ENCODE measurements at regions not wholly inside any gene's neighbourhood (a gene's known extent, or its start where the extent isn't known, plus 50 kb on each side); places are given as distances from the start of the nearest gene placed in this dataset.

GRCh38 chr9:126111556-126111955 lies 215.1 kb upstream of the MVB12B start:
- ATAC-seq (no peak), DNase-seq (ENCODE audit: low spot score in 2 of 2) (no peak)
- Mint-ChIP-seq H3K9me3 (no peaks in the 10 kb centered on the region), H3K27ac (no peak overlapping the region), H3K36me3 (no peaks in the 10 kb centered on the region)

- DNase-seq (ENCODE audit: low spot score in 2 of 2) = no peak
- H3K9me3 Mint-ChIP-seq = no peaks in the 10 kb centered on the region
- H3K27ac Mint-ChIP-seq = no peak overlapping the region
- no peaks in the 10 kb centered on the region for H3K36me3 Mint-ChIP-seq
- ATAC-seq = no peak
These were observed 214.4 kb upstream of the MVB12B start for GRCh38 chr9:126112135-126112720.

- no peak for DNase-seq (ENCODE audit: low spot score in 2 of 2)
- ATAC-seq = no peak
- Mint-ChIP-seq H3K27ac (no peak overlapping the region), H3K36me3 (no peaks in the 10 kb centered on the region), H3K9me3 (no peaks in the 10 kb centered on the region)
These were observed 213.5 kb upstream of the MVB12B start for GRCh38 chr9:126113176-126113575.

GRCh38 chr9:126113756-126114408 lies 212.7 kb upstream of the MVB12B start:
- Mint-ChIP-seq H3K9me3 (no peaks in the 10 kb centered on the region), H3K27ac (no peak overlapping the region), H3K36me3 (no peaks in the 10 kb centered on the region)
- ATAC-seq (no peak), DNase-seq (ENCODE audit: low spot score in 2 of 2) (no peak)

GRCh38 chr9:126114409-126114760 lies 212.2 kb upstream of the MVB12B start:
- ATAC-seq (no peak), DNase-seq (ENCODE audit: low spot score in 2 of 2) (no peak)
- Mint-ChIP-seq H3K9me3 (no peaks in the 10 kb centered on the region), H3K27ac (no peak overlapping the region), H3K36me3 (no peaks in the 10 kb centered on the region)

GRCh38 chr9:126114850-126115460 lies 211.7 kb upstream of the MVB12B start:
- Mint-ChIP-seq H3K27ac (no peak overlapping the region), H3K36me3 (no peaks in the 10 kb centered on the region), H3K9me3 (no peaks in the 10 kb centered on the region)
- ATAC-seq (no peak), DNase-seq (ENCODE audit: low spot score in 2 of 2) (no peak)

GRCh38 chr9:126116351-126117157 lies 210.1 kb upstream of the MVB12B start:
- ATAC-seq = no peak
- Mint-ChIP-seq H3K36me3 (no peaks in the 10 kb centered on the region), H3K9me3 (no peaks in the 10 kb centered on the region), H3K27ac (no peak overlapping the region)
- no peak for DNase-seq (ENCODE audit: low spot score in 2 of 2)

- ATAC-seq = no peak
- Mint-ChIP-seq H3K9me3 (no peaks in the 10 kb centered on the region), H3K36me3 (no peaks in the 10 kb centered on the region), H3K27ac (no peak overlapping the region)
- no peak for DNase-seq (ENCODE audit: low spot score in 2 of 2)
These were observed 209.5 kb upstream of the MVB12B start for GRCh38 chr9:126117158-126117425.

GRCh38 chr9:126117631-126118030 lies 209.0 kb upstream of the MVB12B start:
- Mint-ChIP-seq H3K36me3 (no peaks in the 10 kb centered on the region), H3K9me3 (no peaks in the 10 kb centered on the region), H3K27ac (no peak overlapping the region)
- DNase-seq (ENCODE audit: low spot score in 2 of 2) (no peak), ATAC-seq (no peak)

- Mint-ChIP-seq H3K9me3 (no peaks in the 10 kb centered on the region), H3K36me3 (no peaks in the 10 kb centered on the region), H3K27ac (no peak overlapping the region)
- DNase-seq (ENCODE audit: low spot score in 2 of 2) (no peak), ATAC-seq (no peak)
These were observed 206.9 kb upstream of the MVB12B start for GRCh38 chr9:126119731-126120130.

- ATAC-seq = no peak
- H3K9me3 Mint-ChIP-seq = no peaks in the 10 kb centered on the region
- H3K36me3 Mint-ChIP-seq = no peaks in the 10 kb centered on the region
- no peak for DNase-seq (ENCODE audit: low spot score in 2 of 2)
- no peak overlapping the region for H3K27ac Mint-ChIP-seq
These were observed 203.6 kb upstream of the MVB12B start for GRCh38 chr9:126122901-126123616.

GRCh38 chr9:126123927-126124326 lies 202.7 kb upstream of the MVB12B start:
- DNase-seq (ENCODE audit: low spot score in 2 of 2) (no peak), ATAC-seq (no peak)
- Mint-ChIP-seq H3K36me3 (no peaks in the 10 kb centered on the region), H3K9me3 (no peaks in the 10 kb centered on the region), H3K27ac (no peak overlapping the region)

GRCh38 chr9:126125177-126125576 lies 201.5 kb upstream of the MVB12B start:
- H3K27ac Mint-ChIP-seq = no peak overlapping the region
- DNase-seq (ENCODE audit: low spot score in 2 of 2) (no peak), ATAC-seq (no peak)
- H3K36me3 Mint-ChIP-seq = no peaks in the 10 kb centered on the region
- no peaks in the 10 kb centered on the region for H3K9me3 Mint-ChIP-seq

- no peak overlapping the region for H3K27ac Mint-ChIP-seq
- DNase-seq (ENCODE audit: low spot score in 2 of 2) (no peak), ATAC-seq (no peak)
- no peaks in the 10 kb centered on the region for H3K36me3 Mint-ChIP-seq
- H3K9me3 Mint-ChIP-seq = no peaks in the 10 kb centered on the region
These were observed 201.1 kb upstream of the MVB12B start for GRCh38 chr9:126125577-126125976.

- no peaks in the 10 kb centered on the region for H3K9me3 Mint-ChIP-seq
- no peak overlapping the region for H3K27ac Mint-ChIP-seq
- H3K36me3 Mint-ChIP-seq = no peaks in the 10 kb centered on the region
- no peak for ATAC-seq
- no peak for DNase-seq (ENCODE audit: low spot score in 2 of 2)
These were observed 200.6 kb upstream of the MVB12B start for GRCh38 chr9:126125992-126126409.

GRCh38 chr9:126126807-126127206 lies 199.8 kb upstream of the MVB12B start:
- peaks cover 0 to under 1% of the 10 kb centered on the region in 2 donors for H3K36me3 Mint-ChIP-seq
- ATAC-seq = no peak
- H3K27ac Mint-ChIP-seq = no peak overlapping the region
- no peaks in the 10 kb centered on the region for H3K9me3 Mint-ChIP-seq
- no peak for DNase-seq (ENCODE audit: low spot score in 2 of 2)

GRCh38 chr9:126127591-126127990 lies 199.0 kb upstream of the MVB12B start:
- DNase-seq (ENCODE audit: low spot score in 2 of 2) (no peak), ATAC-seq (no peak)
- Mint-ChIP-seq H3K36me3 (peaks cover 0 to 5% of the 10 kb centered on the region in 2 donors), H3K27ac (no peak overlapping the region), H3K9me3 (no peaks in the 10 kb centered on the region)

Measured in activated naive CD4-positive, alpha-beta T cell treated with anti-CD3 and anti-CD28 coated beads, Interleukin-2, amount 50 U/mL, for 72 hours (primary cell).